GM19023 (cell line): ENCODE measurements at regions not wholly inside any gene's neighbourhood (a gene's known extent, or its start where the extent isn't known, plus 50 kb on each side); places are given as distances from the start of the nearest gene placed in this dataset.
"Not testable (repeated sequence)": the region's sequence is repeated elsewhere in the genome, so short reads cannot be mapped to it uniquely, and the experiment has no call there.

Experiments
- ATAC-seq: cut with Tn5 transposase; IDR thresholded peaks from one replicate; pipeline ENCODE4 v1.9.1; 2021; ENCODE audit warnings: mild to moderate bottlenecking, moderate library complexity; ENCODE audit not compliant: unreplicated experiment

- ATAC-seq, result no peak
These were observed 63.9 kb downstream of the NFKBIZ start for GRCh38 chr3:101913168-101913567.

GRCh38 chr3:101917761-101918160, 68.4 kb downstream of the NFKBIZ start:
- not testable (repeated sequence) for ATAC-seq

- ATAC-seq, result not testable (repeated sequence)
These were observed 72.9 kb downstream of the NFKBIZ start for GRCh38 chr3:101922151-101922725.

- ATAC-seq, result not testable (repeated sequence)
These were observed 75.3 kb downstream of the NFKBIZ start for GRCh38 chr3:101924621-101925020.

- ATAC-seq, result not testable (repeated sequence)
These were observed 75.8 kb downstream of the NFKBIZ start for GRCh38 chr3:101925124-101925523.

GRCh38 chr3:101925564-101925963, 76.2 kb downstream of the NFKBIZ start:
- ATAC-seq, result no peak

GRCh38 chr3:101926594-101927105, 77.3 kb downstream of the NFKBIZ start:
- ATAC-seq, result no peak

- ATAC-seq, result no peak
These were observed 79.6 kb downstream of the NFKBIZ start for GRCh38 chr3:101928890-101929289.

GRCh38 chr3:101931081-101931480, 81.8 kb downstream of the NFKBIZ start:
- no peak for ATAC-seq

- ATAC-seq, result no peak
These were observed 83.2 kb downstream of the NFKBIZ start for GRCh38 chr3:101932326-101933068.

- ATAC-seq, result peak; percentile 94
These were observed 87.4 kb downstream of the NFKBIZ start for GRCh38 chr3:101936419-101937356.

GRCh38 chr3:101938262-101938847, 89.0 kb downstream of the NFKBIZ start:
- ATAC-seq, result peak; percentile 35

GRCh38 chr3:101939361-101940049, 90.2 kb downstream of the NFKBIZ start:
- no peak for ATAC-seq

- ATAC-seq, result no peak
These were observed 91.4 kb downstream of the NFKBIZ start for GRCh38 chr3:101940521-101941317.

GRCh38 chr3:101941318-101942040, 92.2 kb downstream of the NFKBIZ start:
- no peak for ATAC-seq

- no peak for ATAC-seq
These were observed 93.0 kb downstream of the NFKBIZ start for GRCh38 chr3:101942356-101942755.

- no peak for ATAC-seq
These were observed 93.7 kb downstream of the NFKBIZ start for GRCh38 chr3:101943029-101943428.

- no peak for ATAC-seq
These were observed 95.0 kb downstream of the NFKBIZ start for GRCh38 chr3:101944308-101944707.

GRCh38 chr3:101945980-101946379, 96.7 kb downstream of the NFKBIZ start:
- no peak for ATAC-seq
